ENCODE measurements at regions not wholly inside any gene's neighbourhood (a gene's known extent, or its start where the extent isn't known, plus 50 kb on each side); places are given as distances from the start of the nearest gene placed in this dataset.

GRCh38 chr2:57793310-57793709 lies 253.3 kb upstream of the VRK2 start:
- TF ChIP-seq POLR2AphosphoS5 (IDR thresholded peaks at IDR 0.05; ENCODE audit: low read depth, low read length) (no peak), CTCF (IDR thresholded peaks at IDR 0.05) (no peak), REST (IDR thresholded peaks at IDR 0.05; ENCODE audit: insufficient read depth in 1 of 2, low read depth in 2 of 2, low read length in 1 of 2) (no peak), SIN3A (IDR thresholded peaks at IDR 0.05; ENCODE audit: borderline replicate concordance, insufficient read depth, low read depth, low read length) (no peak)

Measured in Panc1 (cell line).